Right lobe of liver (tissue), 4 donors: ENCODE measurements at regions not wholly inside any gene's neighbourhood (a gene's known extent, or its start where the extent isn't known, plus 50 kb on each side); places are given as distances from the start of the nearest gene placed in this dataset.

ENCODE experiments used
- POLR2A ChIP-seq: fragments of 450-650 bp; IDR thresholded peaks from one replicate; pipeline ENCODE4 v1.6.1; 2017; ENCODE audit warnings: antibody characterized with exemption, mild to moderate bottlenecking
- TF ChIP-seq, protein P1 (sequence below), 4 donors: fragments of 200-600 bp in 3 of 4; fragments of 450-650 bp in 1 of 4; IDR thresholded peaks; one replicate each; pipeline versions ENCODE4 v1.5.1 to v1.8.0; 2016 to 2022; ENCODE audit warnings: antibody characterized with exemption in 4 of 4, mild to moderate bottlenecking in 2 of 4
- donor health status: DM: no; HTN: no; CAD: no.
- donor health status: DM: no; HTN: no; CAD: no.
- donor health status: DM: no; HTN: yes; CAD: no.

- TF ChIP-seq, protein P1, sequence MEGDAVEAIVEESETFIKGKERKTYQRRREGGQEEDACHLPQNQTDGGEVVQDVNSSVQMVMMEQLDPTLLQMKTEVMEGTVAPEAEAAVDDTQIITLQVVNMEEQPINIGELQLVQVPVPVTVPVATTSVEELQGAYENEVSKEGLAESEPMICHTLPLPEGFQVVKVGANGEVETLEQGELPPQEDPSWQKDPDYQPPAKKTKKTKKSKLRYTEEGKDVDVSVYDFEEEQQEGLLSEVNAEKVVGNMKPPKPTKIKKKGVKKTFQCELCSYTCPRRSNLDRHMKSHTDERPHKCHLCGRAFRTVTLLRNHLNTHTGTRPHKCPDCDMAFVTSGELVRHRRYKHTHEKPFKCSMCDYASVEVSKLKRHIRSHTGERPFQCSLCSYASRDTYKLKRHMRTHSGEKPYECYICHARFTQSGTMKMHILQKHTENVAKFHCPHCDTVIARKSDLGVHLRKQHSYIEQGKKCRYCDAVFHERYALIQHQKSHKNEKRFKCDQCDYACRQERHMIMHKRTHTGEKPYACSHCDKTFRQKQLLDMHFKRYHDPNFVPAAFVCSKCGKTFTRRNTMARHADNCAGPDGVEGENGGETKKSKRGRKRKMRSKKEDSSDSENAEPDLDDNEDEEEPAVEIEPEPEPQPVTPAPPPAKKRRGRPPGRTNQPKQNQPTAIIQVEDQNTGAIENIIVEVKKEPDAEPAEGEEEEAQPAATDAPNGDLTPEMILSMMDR (IDR thresholded peaks at IDR 0.05), result no peak
- TF ChIP-seq POLR2A, result no peak
These were observed 338.7 kb upstream of the TNRC6C start for GRCh38 chr17:77619851-77620250.
